Kidney (tissue), 13 donors: ENCODE measurements at regions not wholly inside any gene's neighbourhood (a gene's known extent, or its start where the extent isn't known, plus 50 kb on each side); places are given as distances from the start of the nearest gene placed in this dataset.
A peak's percentile ranks its signal among the peaks of the same experiment; 100 is the strongest.

Experiments
- DNase-seq, 5 donors: peaks; one replicate each; pipeline ENCODE4 v3.0.0-alpha.2; 2013 to 2020
- FAIRE-seq: peaks from 2 replicates; lab custom pipeline; 2012; peaks lifted over from hg19 to GRCh38; lab: Jason Lieb, UNC
- H3K27ac ChIP-seq, 2 donors: one replicate each; pipeline ENCODE4 v1.7.0; 2013; ENCODE audit warnings: low read depth in 2 of 2, low read length in 2 of 2, inconsistent platforms in 1 of 2
- H3K27me3 ChIP-seq: one replicate; pipeline ENCODE4 v1.7.1; 2013; ENCODE audit warnings: low read length, inconsistent platforms; ENCODE audit not compliant: control insufficient read depth, insufficient read depth
- H3K36me3 ChIP-seq, 3 donors: one replicate each; pipeline versions ENCODE4 v1.7.0 to v1.7.1; 2013; ENCODE audit warnings: low read length in 3 of 3, control low read depth in 1 of 3, inconsistent platforms in 1 of 3; ENCODE audit not compliant: insufficient read depth in 3 of 3, control insufficient read depth in 2 of 3
- H3K4me1 ChIP-seq, 3 donors: one replicate each; pipeline versions ENCODE4 v1.7.0 to v1.7.1; 2013; ENCODE audit warnings: low read length in 3 of 3, inconsistent platforms in 1 of 3, low read depth in 1 of 3; ENCODE audit not compliant: control insufficient read depth in 2 of 3, insufficient read depth in 2 of 3
- H3K4me3 ChIP-seq, 3 donors: one replicate each; pipeline versions ENCODE4 v1.7.0 to v1.8.1; 2013; ENCODE audit warnings: low read length in 3 of 3, control low read depth in 1 of 3, inconsistent platforms in 1 of 3
- H3K9ac ChIP-seq, 3 donors: one replicate each; pipeline versions ENCODE4 v1.7.0 to v1.7.1; 2013; ENCODE audit warnings: low read length in 3 of 3, control low read depth in 1 of 3, inconsistent platforms in 1 of 3
- H3K9me3 ChIP-seq, 3 donors: one replicate each; pipeline versions ENCODE4 v1.7.0 to v1.7.1; 2013; ENCODE audit warnings: low read length in 3 of 3, control low read depth in 1 of 3, inconsistent platforms in 1 of 3; ENCODE audit not compliant: control insufficient read depth in 2 of 3, insufficient read depth in 1 of 3
- CTCF ChIP-seq: IDR thresholded peaks from 3 replicates; pipeline ENCODE4 v1.5.1; 2012; ENCODE audit warnings: mild to moderate bottlenecking, moderate library complexity, borderline replicate concordance; ENCODE audit not compliant: insufficient read depth; ENCODE audit errors: extremely low read depth
- intact Hi-C: fragments of 100-400 bp; cut with DNase I; formaldehyde crosslinking; loops from one replicate; pipeline ENCODE4 v1.11.1; 2022
- donor health status: control.
- donor health status: control.
- donor health status: control.
- donor health status: control.
- donor health status: control.
- donor health status: DM: yes; HTN: yes; CAD: no.
- donor health status: Normal renal cell carcinoma (clear cell type).

GRCh38 chr3:168330983-168331382 lies 235.3 kb upstream of the GOLIM4 start:
- Histone ChIP-seq H3K9me3 (no peaks in the 10 kb centered on the region), H3K36me3 (no peaks in the 10 kb centered on the region), H3K4me3 (no peak overlapping the region), H3K9ac (no peak overlapping the region), H3K27ac (no peak overlapping the region), H3K27me3 (no peaks in the 10 kb centered on the region), H3K4me1 (no peaks in the 10 kb centered on the region)
- FAIRE-seq (no peak), DNase-seq (no peak)
- no peak for TF ChIP-seq CTCF
- intact Hi-C loops: no loop called here

GRCh38 chr3:168327856-168328255 lies 232.1 kb upstream of the GOLIM4 start:
- H3K4me3 ChIP-seq: no peak overlapping the region
- no peak overlapping the region for H3K9ac ChIP-seq
- no peaks in the 10 kb centered on the region for H3K36me3 ChIP-seq
- no peak for TF ChIP-seq CTCF
- FAIRE-seq (no peak), DNase-seq (peak in 2 of 5 donors; percentile 19 to 57)
- no peaks in the 10 kb centered on the region for H3K9me3 ChIP-seq
- H3K4me1 ChIP-seq: no peaks in the 10 kb centered on the region
- no peaks in the 10 kb centered on the region for H3K27me3 ChIP-seq
- no peak overlapping the region for H3K27ac ChIP-seq
- intact Hi-C loops: no loop called here

GRCh38 chr3:168325684-168326083 lies 230.0 kb upstream of the GOLIM4 start:
- intact Hi-C loops: no loop called here
- Histone ChIP-seq H3K9ac (no peak overlapping the region), H3K27me3 (no peaks in the 10 kb centered on the region), H3K27ac (no peak overlapping the region), H3K36me3 (no peaks in the 10 kb centered on the region), H3K9me3 (no peaks in the 10 kb centered on the region), H3K4me1 (no peaks in the 10 kb centered on the region), H3K4me3 (no peak overlapping the region)
- no peak for TF ChIP-seq CTCF
- DNase-seq (peak in 1 of 5 donors; percentile 13), FAIRE-seq (no peak)

- intact Hi-C loops: no loop called here
- Histone ChIP-seq H3K27ac (no peak overlapping the region), H3K9me3 (no peaks in the 10 kb centered on the region), H3K36me3 (no peaks in the 10 kb centered on the region), H3K4me3 (no peak overlapping the region), H3K9ac (no peak overlapping the region), H3K27me3 (no peaks in the 10 kb centered on the region), H3K4me1 (no peaks in the 10 kb centered on the region)
- no peak for FAIRE-seq
- DNase-seq: no peak
- no peak for TF ChIP-seq CTCF
Observed at GRCh38 chr3:168322941-168323340, 227.2 kb upstream of the GOLIM4 start.
